Left renal cortex interstitium (tissue), 4 donors: ENCODE measurements at regions not wholly inside any gene's neighbourhood (a gene's known extent, or its start where the extent isn't known, plus 50 kb on each side); places are given as distances from the start of the nearest gene placed in this dataset.
"Not testable (repeated sequence)": the region's sequence is repeated elsewhere in the genome, so short reads cannot be mapped to it uniquely, and the experiment has no call there.

Experiments
- DNase-seq, 4 donors: peaks; one replicate each; pipeline ENCODE4 v3.0.0-alpha.2; 2013; ENCODE audit warnings: low read depth in 4 of 4, low spot score in 2 of 4, missing footprints in 1 of 4

- not testable (repeated sequence) for DNase-seq
Measured at GRCh38 chr6:169084557-169084956, 169.1 kb downstream of the THBS2 start.

DNA sequence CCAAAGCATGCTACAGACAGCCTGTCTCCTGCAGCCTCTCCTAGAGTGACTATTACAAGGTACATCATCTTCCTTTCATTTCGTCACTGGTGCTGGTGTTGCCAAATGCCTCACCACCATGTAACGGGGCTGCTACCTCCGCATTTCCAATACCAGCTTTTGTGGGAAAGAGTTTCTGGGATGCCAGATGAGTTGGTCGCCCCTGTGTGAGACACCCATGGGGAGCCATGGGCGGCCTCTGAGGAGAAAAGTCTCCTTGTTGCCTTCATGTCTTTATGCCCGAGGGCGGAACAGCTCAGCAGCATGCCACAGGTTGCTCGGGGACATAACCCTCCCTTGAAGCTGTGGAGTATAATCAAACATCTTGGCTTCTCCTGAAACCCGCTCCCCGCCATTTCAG, 169.6 kb downstream of the THBS2 start:
- DNase-seq = no peak

GRCh38 chr6:169083508-169083874, 170.2 kb downstream of the THBS2 start:
- DNase-seq = no peak

GRCh38 chr6:169082817-169083507, 170.7 kb downstream of the THBS2 start:
- no peak for DNase-seq

GRCh38 chr6:169082093-169082492, 171.6 kb downstream of the THBS2 start:
- DNase-seq = no peak

- DNase-seq = no peak
Measured at GRCh38 chr6:169081248-169081647, 172.4 kb downstream of the THBS2 start.

DNA sequence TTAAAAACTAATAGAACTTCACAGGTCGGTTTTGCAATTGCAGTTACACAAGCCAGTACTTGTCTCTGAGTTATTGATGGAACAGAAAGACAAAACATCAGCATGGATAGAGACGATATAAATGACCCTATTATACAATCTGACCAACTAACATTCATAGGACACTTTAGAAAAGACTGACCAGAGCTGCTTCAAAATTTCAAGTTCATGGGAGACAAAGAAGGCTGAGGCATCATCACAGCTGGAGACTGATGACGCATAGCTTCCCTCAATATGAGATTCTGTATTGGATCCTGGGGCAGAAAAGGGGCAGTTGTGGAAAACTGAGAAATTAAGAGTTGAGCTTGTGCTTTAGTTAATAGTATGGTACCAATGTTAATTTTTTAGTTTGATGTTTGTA, 174.0 kb downstream of the THBS2 start:
- no peak for DNase-seq

DNA sequence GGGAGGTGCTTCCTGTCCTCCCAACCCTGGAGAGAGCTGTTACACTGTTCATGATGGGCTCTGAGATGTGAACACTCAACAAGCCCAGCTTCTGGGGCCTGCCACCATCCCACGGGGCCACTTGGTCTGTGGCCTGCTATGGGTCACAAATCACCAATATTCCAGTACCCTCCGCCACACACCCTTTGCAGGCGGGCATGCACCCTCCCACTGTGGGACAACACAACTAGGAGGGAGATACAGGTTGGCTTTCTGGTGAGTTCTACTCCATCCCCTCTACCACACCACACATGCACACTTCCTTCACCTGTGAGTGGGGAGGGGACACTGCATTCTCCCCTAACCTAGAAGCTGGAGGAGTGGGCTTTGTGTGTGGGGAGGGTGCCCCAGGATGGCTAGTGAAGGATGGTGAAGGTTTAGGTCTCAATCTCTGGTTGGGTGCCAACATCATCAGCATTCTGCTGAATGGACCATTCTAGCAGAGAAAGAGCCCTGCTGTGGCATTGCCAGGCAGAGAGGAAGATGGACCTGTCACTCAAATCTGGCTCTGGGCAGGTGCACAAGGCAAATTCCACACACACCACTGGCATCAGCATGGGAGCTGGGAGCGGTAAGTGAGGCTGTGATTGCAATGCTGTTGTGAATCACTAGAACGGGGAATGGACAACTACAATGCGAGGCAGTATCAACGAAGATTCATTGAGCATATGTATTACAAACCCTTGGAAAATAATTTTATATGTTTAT, 175.1 kb downstream of the THBS2 start:
- DNase-seq = no peak

DNA sequence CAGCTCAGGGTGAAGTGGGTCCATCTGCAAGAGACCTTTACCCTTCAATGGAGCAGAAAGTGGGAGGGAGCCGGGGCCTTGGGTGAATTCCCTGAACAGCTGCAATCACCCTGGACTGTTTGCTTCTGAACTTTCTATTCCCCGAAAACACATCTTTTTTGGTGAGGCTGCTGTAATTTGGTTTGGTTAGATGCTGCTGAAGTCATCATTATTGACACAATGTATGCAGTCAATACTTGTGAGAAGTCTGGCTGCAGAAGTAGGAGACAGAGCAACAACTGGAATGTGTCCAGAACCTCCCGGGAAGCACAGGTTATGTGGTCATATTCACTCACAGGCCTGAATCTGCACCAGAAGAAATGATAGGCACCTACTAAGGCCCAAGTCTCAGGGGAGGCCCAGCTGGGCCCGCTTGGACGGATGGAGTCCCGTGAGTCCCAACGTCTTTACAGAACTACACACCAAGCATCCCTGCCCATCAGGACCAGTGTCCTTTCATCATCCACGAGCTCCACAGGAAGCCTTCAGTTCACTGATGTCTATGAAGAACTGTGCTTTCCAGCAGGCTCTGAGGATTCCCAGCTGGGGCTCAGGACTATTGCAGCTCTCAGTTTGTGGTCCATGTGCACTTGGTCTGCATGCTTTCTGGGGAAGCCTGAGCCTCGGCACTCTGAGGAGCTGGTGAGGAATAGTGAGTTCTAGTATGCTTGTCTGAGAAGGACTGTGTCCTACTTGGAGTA, 177.6 kb downstream of the THBS2 start:
- DNase-seq = no peak

DNA sequence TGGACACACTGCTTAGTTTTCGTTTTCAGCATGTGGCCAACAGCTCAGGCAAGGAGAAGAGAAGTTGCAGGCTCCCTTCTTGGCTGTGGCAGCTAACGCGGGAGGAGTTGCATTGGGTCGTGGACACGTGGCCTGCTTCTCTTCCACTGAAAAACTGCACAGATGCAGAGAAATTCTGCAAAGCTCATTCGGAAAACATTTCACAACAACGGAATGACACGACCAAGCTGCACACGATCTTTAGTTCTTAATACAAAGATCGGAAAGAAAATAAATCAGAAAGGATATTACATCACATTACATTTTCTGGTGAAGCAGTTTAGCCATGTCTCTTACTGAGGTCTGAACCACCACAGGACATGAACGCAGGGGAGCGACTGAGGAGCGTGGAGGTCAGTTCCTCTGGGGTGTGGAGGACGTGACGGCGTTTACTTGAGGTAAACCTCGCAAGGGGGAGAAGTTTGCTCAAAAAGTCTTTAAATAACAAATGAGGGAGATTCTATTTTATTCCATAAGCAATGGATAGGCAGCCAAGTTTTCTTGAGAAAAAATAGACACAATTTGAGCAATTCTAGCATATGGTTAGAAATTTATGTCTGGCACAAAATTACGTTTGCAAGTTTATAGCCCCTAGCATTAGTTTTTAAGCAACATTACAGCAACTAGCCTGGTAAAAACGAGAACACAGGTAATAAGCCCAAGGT, 178.3 kb downstream of the THBS2 start:
- peak in 2 of 4 donors; percentile 42 to 45 for DNase-seq

DNA sequence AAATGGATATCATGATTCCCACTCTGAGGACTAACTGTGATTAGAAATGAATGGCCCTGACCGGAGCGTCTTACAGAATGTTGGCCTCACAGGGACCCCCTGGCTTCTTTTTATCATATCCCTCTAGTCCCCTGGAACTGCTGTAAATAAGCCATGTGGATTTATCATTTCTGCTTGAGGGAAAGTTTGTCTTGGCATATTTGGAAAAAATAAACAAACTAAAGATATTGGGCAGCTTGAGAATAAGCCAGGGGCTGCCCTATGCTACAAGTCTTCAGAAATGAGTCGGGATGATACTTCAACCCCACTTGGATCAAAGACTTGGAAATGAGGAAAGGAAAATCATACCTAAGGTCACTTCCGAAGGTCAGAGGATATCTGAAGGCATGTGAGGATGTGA, 179.1 kb downstream of the THBS2 start:
- DNase-seq = no peak

- DNase-seq = no peak
Measured at GRCh38 chr6:169073311-169073710, 180.3 kb downstream of the THBS2 start.

DNA sequence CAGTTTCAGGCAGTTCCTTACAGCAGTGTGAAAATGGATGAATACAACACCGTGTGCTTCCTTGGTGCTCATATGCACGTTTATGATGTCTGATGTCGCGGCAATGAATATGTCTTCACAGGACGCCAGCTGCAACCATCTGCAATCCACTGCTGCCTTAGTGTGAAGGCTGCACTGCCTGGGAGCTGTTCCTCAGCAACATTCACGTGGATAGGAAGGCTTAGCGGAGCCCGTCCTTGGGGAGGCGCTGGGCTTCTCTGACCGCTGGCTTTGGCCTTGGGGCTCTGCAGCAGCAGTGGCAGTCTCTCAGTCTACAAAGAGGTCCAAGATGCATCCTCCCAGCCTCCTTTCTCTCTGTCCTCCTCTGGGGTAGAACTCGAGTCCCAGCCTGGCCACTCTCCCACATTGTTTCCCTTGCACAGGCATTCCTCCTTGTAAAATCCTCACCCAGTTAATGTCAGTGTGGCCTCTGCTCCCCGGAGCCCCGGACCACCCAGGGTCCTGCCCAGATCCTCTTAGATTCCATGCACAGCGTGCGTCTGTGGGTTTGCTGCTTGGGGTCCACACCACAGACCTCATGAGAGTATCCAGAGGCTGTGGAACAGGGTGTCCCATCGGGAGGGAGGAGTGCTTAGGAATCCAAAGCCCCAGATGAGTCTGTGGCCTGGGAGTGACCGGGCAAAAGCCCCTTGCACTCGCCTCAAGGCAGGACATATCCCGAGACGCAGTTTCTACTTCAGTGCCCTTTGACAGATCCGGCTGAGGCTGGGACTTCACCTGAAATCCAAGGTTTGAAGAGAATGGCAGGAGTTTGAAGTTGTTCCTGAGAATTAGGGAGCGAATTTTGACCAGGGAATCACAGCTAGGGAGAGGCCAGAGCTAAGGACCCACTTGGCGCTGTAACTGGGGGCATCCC, 181.3 kb downstream of the THBS2 start:
- no peak for DNase-seq

GRCh38 chr6:169071394-169071793, 182.3 kb downstream of the THBS2 start:
- DNase-seq = no peak

- DNase-seq = no peak
Measured at GRCh38 chr6:169070506-169071176, 183.0 kb downstream of the THBS2 start.

DNA sequence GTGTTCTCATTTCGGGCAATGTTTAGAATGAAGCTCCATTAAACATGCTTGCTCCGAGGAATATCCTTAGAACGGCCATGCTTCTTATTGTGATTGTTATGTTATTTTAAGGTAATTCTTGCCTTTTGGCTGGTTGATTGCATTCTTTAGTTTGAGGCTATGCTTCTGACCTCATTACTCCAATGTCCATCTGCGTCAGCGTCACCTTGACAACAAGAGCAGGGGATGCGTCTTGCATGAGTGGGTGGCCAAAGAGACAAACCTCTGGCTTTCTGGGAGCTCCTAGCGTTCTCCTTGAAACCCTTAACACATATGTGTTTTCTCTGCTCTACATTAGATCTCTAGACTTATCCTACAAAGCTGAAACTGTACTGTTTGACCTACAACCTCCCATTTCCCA, 184.3 kb downstream of the THBS2 start:
- DNase-seq = no peak

- DNase-seq = no peak
Measured at GRCh38 chr6:169064194-169064593, 189.5 kb downstream of the THBS2 start.

DNA sequence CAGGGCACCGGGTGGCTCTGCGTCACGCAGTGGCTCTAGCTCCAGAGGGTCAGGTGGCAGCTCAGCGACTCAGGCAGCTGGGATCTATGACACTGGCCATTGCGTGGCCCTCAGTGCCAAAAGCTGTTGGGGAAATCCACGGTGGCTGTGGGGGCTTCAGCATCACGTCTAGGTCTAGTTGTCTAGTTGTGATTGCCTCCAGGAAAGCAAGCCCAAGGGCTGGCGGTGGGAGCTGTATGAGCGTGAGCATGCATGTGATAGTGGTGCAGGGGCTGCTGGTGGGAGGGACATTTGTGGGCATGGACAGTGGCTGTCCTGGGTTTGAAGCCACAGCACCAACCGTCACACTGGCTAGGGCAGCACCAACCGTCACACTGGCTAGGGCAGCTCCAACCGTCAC, 191.4 kb downstream of the THBS2 start:
- DNase-seq = no peak

DNA sequence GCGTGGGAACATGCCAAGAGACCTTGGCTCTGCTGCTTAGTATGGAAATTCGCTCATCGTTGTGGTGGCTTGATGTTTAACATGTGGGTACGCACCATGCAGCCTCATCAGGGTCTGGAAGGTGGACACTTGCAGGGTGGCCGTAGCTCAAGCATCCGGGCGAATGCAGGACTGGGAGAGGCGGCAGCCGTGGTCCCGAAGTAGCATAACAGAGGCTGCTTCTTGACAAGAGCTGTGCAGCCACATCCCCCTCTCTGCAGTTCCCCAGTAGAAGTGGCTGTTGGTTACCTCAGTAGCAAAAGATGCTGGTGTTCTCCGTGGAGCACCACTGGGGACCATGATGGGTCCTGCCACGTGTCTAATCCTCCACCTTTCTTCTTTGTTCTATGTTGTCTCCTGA, 195.0 kb downstream of the THBS2 start:
- no peak for DNase-seq

- DNase-seq = no peak
Measured at GRCh38 chr6:169052462-169052861, 201.2 kb downstream of the THBS2 start.
